RWPE1 (cell line): ENCODE measurements at regions not wholly inside any gene's neighbourhood (a gene's known extent, or its start where the extent isn't known, plus 50 kb on each side); places are given as distances from the start of the nearest gene placed in this dataset.

Experiments used
- CTCF ChIA-PET: fragments of 350-600 bp; sonication (Branson Sonifier 250); formaldehyde crosslinking; extraction: SDS; loops from one replicate; lab custom pipeline; 2021; lab: Yijun Ruan, JAX
- POLR2A ChIA-PET: fragments of 400-600 bp; formaldehyde crosslinking; extraction: SDS; loops from one replicate; lab custom pipeline; 2020; ENCODE audit warnings: antibody characterized with exemption; ENCODE audit not compliant: low non-redundant PET; lab: Yijun Ruan, JAX
- DNase-seq: peaks from one replicate; pipeline ENCODE4 v3.0.0; 2012; ENCODE audit warnings: low spot score
- H3K27ac ChIP-seq: fragments of 450-650 bp; 2 replicates; pipeline ENCODE4 v1.5.1; 2017
- CTCF ChIP-seq: fragments of 450-650 bp; conservative IDR thresholded peaks from 2 replicates; pipeline ENCODE4 v1.5.1; 2017; ENCODE audit warnings: low read depth, mild to moderate bottlenecking

- no peak for DNase-seq
- ChIA-PET CTCF (interaction anchor here (1.5 kb wide), 1 partner anchor 27 kb away, joined by 3 read pairs; no protein-coding TSS in a partner anchor), POLR2A (no interaction called here)
- no peak for TF ChIP-seq CTCF
- no peak overlapping the region for H3K27ac ChIP-seq
These were observed 365.4 kb downstream of the EMP1 start for GRCh38 chr12:13561923-13562322.

DNA sequence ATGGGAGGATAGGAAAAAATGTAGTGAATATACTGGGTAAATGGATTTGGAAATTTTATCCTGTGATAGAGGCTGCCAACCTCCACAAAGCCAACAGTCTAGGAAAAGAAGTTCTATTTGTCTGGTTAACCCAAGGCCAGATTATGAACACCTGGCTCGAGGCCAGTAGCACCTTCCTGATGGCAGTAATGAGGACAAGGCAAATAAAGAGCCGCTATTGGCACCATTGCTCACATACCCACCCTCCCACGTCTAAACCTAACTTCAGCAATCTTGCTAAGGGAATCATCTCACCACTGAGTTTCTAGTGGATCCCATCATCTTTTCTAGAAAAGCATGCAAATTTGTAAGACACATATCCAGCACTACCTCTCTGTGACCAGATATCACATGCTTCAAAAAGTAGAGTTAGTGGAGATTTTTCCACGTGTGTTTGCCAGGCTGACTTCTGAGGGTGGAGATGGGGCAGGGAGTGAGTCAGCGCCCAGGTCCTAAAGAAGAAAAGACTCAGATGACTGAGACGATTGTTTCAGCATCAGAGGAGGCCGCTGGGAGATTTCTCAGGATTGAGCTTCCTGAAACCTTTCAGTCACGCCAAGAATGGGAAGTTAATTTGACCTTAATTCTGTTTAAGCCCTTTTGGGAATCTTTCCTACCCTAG, 362.9 kb downstream of the EMP1 start:
- ChIA-PET POLR2A (no interaction called here), CTCF (no interaction called here)
- DNase-seq = no peak

GRCh38 chr12:13552830-13553229, 356.3 kb downstream of the EMP1 start:
- no peak overlapping the region for H3K27ac ChIP-seq
- TF ChIP-seq CTCF = no peak
- no peak for DNase-seq
- ChIA-PET POLR2A (no interaction called here), CTCF (interaction anchor here (0.7 kb wide), 1 partner anchor 116 kb away, joined by 3 read pairs; no protein-coding TSS in a partner anchor)

More for the DNA sequence above, 362.9 kb downstream of the EMP1 start:
- TF ChIP-seq CTCF = no peak
- H3K27ac ChIP-seq = no peak overlapping the region

DNA sequence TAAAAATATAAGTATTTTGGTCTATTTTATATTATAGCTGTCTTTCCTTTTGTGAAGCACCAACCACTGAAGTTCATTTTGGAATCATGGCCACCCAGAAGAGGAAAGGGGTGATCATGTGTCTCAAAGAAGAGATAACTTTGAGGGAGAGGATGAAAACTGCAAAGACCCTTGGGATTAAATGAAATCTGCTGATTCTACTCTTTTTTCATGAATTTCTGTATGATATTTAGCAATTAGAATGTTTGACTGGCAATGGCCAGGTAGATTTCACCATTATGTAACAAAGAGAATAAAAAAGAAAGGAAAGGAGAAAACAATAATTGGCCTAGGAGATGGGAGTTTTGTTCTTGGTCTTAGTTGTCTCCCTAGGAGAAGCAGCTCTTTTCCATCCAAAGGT, 350.8 kb downstream of the EMP1 start:
- ChIA-PET POLR2A (no interaction called here), CTCF (interaction anchor here (1.6 kb wide), 1 partner anchor 12 kb away, joined by 3 read pairs; no protein-coding TSS in a partner anchor)
- DNase-seq = no peak
- H3K27ac ChIP-seq = no peak overlapping the region
- no peak for TF ChIP-seq CTCF

DNA sequence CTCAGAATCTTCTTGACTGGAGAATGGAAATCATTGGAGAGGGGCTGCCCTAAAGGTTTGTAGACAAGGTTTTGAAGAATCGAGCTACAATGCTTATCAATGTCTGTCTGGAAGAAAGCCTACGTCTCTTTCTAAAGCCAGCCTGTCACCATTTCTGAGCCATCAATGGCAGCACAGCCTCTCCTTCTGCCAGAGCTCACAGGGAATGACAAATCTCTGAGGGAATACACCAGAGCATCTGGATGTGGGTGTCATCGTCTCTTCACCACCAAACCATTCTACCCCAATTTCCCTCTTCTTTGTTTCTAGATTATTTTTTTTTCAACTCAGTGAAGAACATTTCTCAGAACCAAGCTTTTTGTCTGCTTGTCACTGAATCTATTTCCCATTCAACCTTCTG, 349.7 kb downstream of the EMP1 start:
- no peak for DNase-seq
- TF ChIP-seq CTCF = no peak
- H3K27ac ChIP-seq = no peak overlapping the region
- ChIA-PET POLR2A (no interaction called here), CTCF (interaction anchor here (1.6 kb wide), 1 partner anchor 11 kb away, joined by 3 read pairs; no protein-coding TSS in a partner anchor)

DNA sequence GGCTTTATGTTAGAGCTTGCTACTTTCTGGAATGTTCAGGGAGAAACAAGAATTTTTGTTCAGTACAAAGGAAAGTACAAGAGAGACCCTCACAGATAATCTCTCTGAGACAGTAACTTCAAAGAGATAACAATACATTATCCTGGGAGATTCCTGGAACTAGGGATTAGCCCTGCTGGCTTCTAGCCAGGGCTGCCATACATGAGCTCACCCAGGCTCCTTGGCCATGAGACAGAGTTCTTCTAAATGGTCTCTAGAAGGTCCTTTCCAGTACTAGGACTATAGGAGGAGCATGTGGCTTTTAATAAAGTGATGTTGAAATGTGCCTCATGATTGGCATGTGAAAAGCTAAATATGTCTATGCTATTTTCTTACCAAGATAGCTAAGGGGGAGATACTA, 342.5 kb downstream of the EMP1 start:
- no peak overlapping the region for H3K27ac ChIP-seq
- TF ChIP-seq CTCF = no peak
- ChIA-PET POLR2A (no interaction called here), CTCF (interaction anchor here (0.7 kb wide), 1 partner anchor 98 kb away, joined by 3 read pairs; no protein-coding TSS in a partner anchor)
- DNase-seq = no peak
